SK-N-SH (cell line): ENCODE measurements at regions not wholly inside any gene's neighbourhood (a gene's known extent, or its start where the extent isn't known, plus 50 kb on each side); places are given as distances from the start of the nearest gene placed in this dataset.

Experiments
- CTCF ChIA-PET: fragments of 300-600, 350-600 bp; formaldehyde crosslinking; extraction: SDS; loops from one replicate; lab custom pipeline; 2021; lab: Yijun Ruan, JAX
- POLR2A ChIA-PET: fragments of 350-600 bp; sonication (Branson Sonifier 250); formaldehyde crosslinking; extraction: SDS; loops from one replicate; lab custom pipeline; 2020; ENCODE audit warnings: antibody characterized with exemption, inconsistent platforms; lab: Yijun Ruan, JAX
- DNase-seq: peaks from one replicate; pipeline ENCODE4 v3.0.0; 2012
- H2AFZ ChIP-seq: fragments of 200-600 bp; sonication (generic); 2 replicates; pipeline ENCODE4 v1.8.1; 2016; ENCODE audit warnings: antibody characterized with exemption, mild to moderate bottlenecking, low read depth
- H3F3A ChIP-seq: fragments of 200-600 bp; sonication (generic); replicated peaks from 2 replicates; pipeline ENCODE3; 2016; ENCODE audit warnings: antibody characterized with exemption, mild to moderate bottlenecking; ENCODE audit not compliant: insufficient read depth
- H3K27ac ChIP-seq, 2 experiments: fragments of 200-500 bp in 1 of 2; fragments of 200-600 bp in 1 of 2; sonication (Bioruptor generic) in 1 of 2; sonication (generic), shearing (Covaris generic) in 1 of 2; 2 replicates each; pipeline versions ENCODE4 v1.5.1 to v1.6.1; 2014 to 2016; ENCODE audit warnings: low read depth in 2 of 2, inconsistent platforms in 1 of 2, low read length in 1 of 2, mild to moderate bottlenecking in 1 of 2, mixed read lengths in 1 of 2
- H3K27me3 ChIP-seq: fragments of 200-600 bp; sonication (generic), shearing (Covaris generic); 2 replicates; pipeline ENCODE4 v1.6.1; 2016; ENCODE audit warnings: mixed run types; ENCODE audit not compliant: insufficient read depth
- H3K36me3 ChIP-seq, 2 experiments: fragments of 200-500 bp in 1 of 2; fragments of 200-600 bp in 1 of 2; sonication (Bioruptor generic) in 1 of 2; sonication (generic) in 1 of 2; replicated peaks in 1 of 2; 2 replicates each; pipeline versions ENCODE3 to v1.5.1; 2014 to 2016; ENCODE audit warnings: low read length in 1 of 2, mild to moderate bottlenecking in 1 of 2; ENCODE audit not compliant: insufficient read depth in 2 of 2, control insufficient read depth in 1 of 2
- H3K4me1 ChIP-seq, 2 experiments: fragments of 200-500 bp in 1 of 2; fragments of 200-600 bp in 1 of 2; sonication (Bioruptor generic) in 1 of 2; sonication (generic), shearing (Covaris generic) in 1 of 2; 2 replicates each; pipeline versions ENCODE4 v1.5.1 to v1.6.1; 2014 to 2016; ENCODE audit warnings: low read depth in 1 of 2, low read length in 1 of 2, mixed run types in 1 of 2; ENCODE audit not compliant: insufficient read depth in 2 of 2, control insufficient read depth in 1 of 2
- H3K4me2 ChIP-seq: fragments of 200-600 bp; sonication (generic), shearing (Covaris generic); 2 replicates; pipeline ENCODE4 v1.6.1; 2017; ENCODE audit warnings: mixed run types
- H3K4me3 ChIP-seq, 2 experiments: fragments of 200-500 bp in 1 of 2; fragments of 200-600 bp in 1 of 2; sonication (Bioruptor generic) in 1 of 2; sonication (generic), shearing (Covaris generic) in 1 of 2; 2 replicates each; pipeline versions ENCODE4 v1.5.1 to v1.8.1; 2014 to 2016; ENCODE audit warnings: low read depth in 2 of 2, inconsistent platforms in 1 of 2, low read length in 1 of 2, mild to moderate bottlenecking in 1 of 2, mixed read lengths in 1 of 2, moderate library complexity in 1 of 2
- H3K79me2 ChIP-seq: fragments of 200-600 bp; sonication (generic); 2 replicates; pipeline ENCODE4 v1.8.1; 2017; ENCODE audit warnings: mild to moderate bottlenecking; ENCODE audit not compliant: insufficient read depth
- H3K9ac ChIP-seq: fragments of 200-600 bp; sonication (generic); 2 replicates; pipeline ENCODE4 v1.6.1; 2017; ENCODE audit warnings: mixed run types
- H3K9me2 ChIP-seq: fragments of 200-600 bp; sonication (generic); 2 replicates; pipeline ENCODE4 v1.6.1; 2017; ENCODE audit warnings: mixed run types
- H3K9me3 ChIP-seq: fragments of 200-600 bp; sonication (generic); 2 replicates; pipeline ENCODE4 v1.6.1; 2017; ENCODE audit warnings: mixed run types, mild to moderate bottlenecking, moderate library complexity
- H4K20me1 ChIP-seq: fragments of 200-600 bp; sonication (generic); 2 replicates; pipeline ENCODE4 v1.6.1; 2017; ENCODE audit warnings: mild to moderate bottlenecking, mixed run types; ENCODE audit not compliant: insufficient read depth
- CHD2 ChIP-seq: fragments of 150-350 bp; IDR thresholded peaks from 2 replicates; pipeline ENCODE4 v1.6.1; 2018; ENCODE audit warnings: low read length; ENCODE audit not compliant: partially characterized antibody
- FOSL2 ChIP-seq: IDR thresholded peaks from 2 replicates; pipeline ENCODE4 v1.4.0; 2012; ENCODE audit warnings: low read depth, mild to moderate bottlenecking, moderate library complexity, borderline replicate concordance
- FOXJ3 ChIP-seq: sonication (generic); formaldehyde crosslinking; IDR thresholded peaks from 2 replicates; pipeline ENCODE4 v1.5.1; 2020; ENCODE audit warnings: mild to moderate bottlenecking, missing genetic modification reagents
- GABPA ChIP-seq: IDR thresholded peaks from 2 replicates; pipeline ENCODE4 v1.4.0; 2012; ENCODE audit warnings: low read depth, mild to moderate bottlenecking
- JUND ChIP-seq: IDR thresholded peaks from 2 replicates; pipeline ENCODE4 v1.4.0; 2012
- MXI1 ChIP-seq: IDR thresholded peaks from 2 replicates; pipeline ENCODE4 v1.6.1; 2012; ENCODE audit warnings: mild to moderate bottlenecking, low read depth, low read length, improper control_type of control experiment
- POLR2AphosphoS5 ChIP-seq: IDR thresholded peaks from 2 replicates; pipeline ENCODE4 v1.6.1; 2012; ENCODE audit warnings: low read depth, low read length
- REST ChIP-seq: IDR thresholded peaks from 2 replicates; pipeline ENCODE4 v1.6.1; 2012; ENCODE audit warnings: mild to moderate bottlenecking, low read depth, low read length, moderate library complexity
- SMC3 ChIP-seq: IDR thresholded peaks from 2 replicates; pipeline ENCODE4 v1.6.1; 2012; ENCODE audit warnings: low read depth, low read length, improper control_type of control experiment
- TCF12 ChIP-seq: IDR thresholded peaks from 2 replicates; pipeline ENCODE4 v1.4.0; 2012
- TEAD4 ChIP-seq: IDR thresholded peaks from 2 replicates; pipeline ENCODE4 v1.4.0; 2012; ENCODE audit warnings: mild to moderate bottlenecking, borderline replicate concordance; ENCODE audit not compliant: insufficient read depth
- USF1 ChIP-seq: IDR thresholded peaks from 2 replicates; pipeline ENCODE4 v1.4.0; 2012; ENCODE audit warnings: low read depth, borderline replicate concordance
- YY1 ChIP-seq: IDR thresholded peaks from 2 replicates; pipeline ENCODE4 v1.4.0; 2012; ENCODE audit warnings: low read depth, mild to moderate bottlenecking
- WGBS: methylation state at CpG from one replicate; pipeline ENCODE4 v1.1.6; 2017; ENCODE audit warnings: low lambda C conversion rate; 5-methylcytosine and 5-hydroxymethylcytosine counted together

GRCh38 chr5:88474574-88474973 is 205.9 kb upstream of the TMEM161B start (continued):
- TF ChIP-seq GABPA, result no peak
- no peak for TF ChIP-seq USF1
- no peak for TF ChIP-seq SMC3

GRCh38 chr5:88470745-88471144 is 202.1 kb upstream of the TMEM161B start:
- no peak for DNase-seq
- no peak overlapping the region for H3K4me3 ChIP-seq
- no peaks in the 10 kb centered on the region for H3K4me1 ChIP-seq
- no peak overlapping the region for H3K4me2 ChIP-seq
- H3F3A ChIP-seq, result no peaks in the 10 kb centered on the region
- ChIA-PET CTCF (no interaction called here), POLR2A (no interaction called here)
- H3K9me2 ChIP-seq, result no peaks in the 10 kb centered on the region
- TF ChIP-seq FOSL2 (no peak), TCF12 (no peak), MXI1 (no peak), REST (no peak), FOXJ3 (CRISPR knock-in tag) (no peak), USF1 (no peak), JUND (no peak), CHD2 (no peak), YY1 (no peak), TEAD4 (no peak), POLR2AphosphoS5 (no peak)
- H2AFZ ChIP-seq, result no peak overlapping the region
- H3K9me3 ChIP-seq, result no peaks in the 10 kb centered on the region
- H3K79me2 ChIP-seq, result no peaks in the 10 kb centered on the region
- H4K20me1 ChIP-seq, result no peaks in the 10 kb centered on the region
- H3K9ac ChIP-seq, result no peak overlapping the region
- no peaks in the 10 kb centered on the region for H3K36me3 ChIP-seq
- H3K27ac ChIP-seq, result no peak overlapping the region
- WGBS, result 1% methylated on average over 2 of the region's 2 CpGs
- no peaks in the 10 kb centered on the region for H3K27me3 ChIP-seq
